BJ (cell line): ENCODE measurements at regions not wholly inside any gene's neighbourhood (a gene's known extent, or its start where the extent isn't known, plus 50 kb on each side); places are given as distances from the start of the nearest gene placed in this dataset.

ENCODE experiments used
- CTCF ChIA-PET: fragments of 350-600 bp; formaldehyde crosslinking; extraction: SDS; loops from one replicate; lab custom pipeline; 2021; ENCODE audit warnings: antibody characterized with exemption, inconsistent platforms; lab: Yijun Ruan, JAX
- POLR2A ChIA-PET: fragments of 300-600 bp; sonication (Branson Sonifier 250); formaldehyde crosslinking; extraction: SDS; loops from one replicate; lab custom pipeline; 2021; ENCODE audit warnings: antibody characterized with exemption; lab: Charles Lee
- DNase-seq: peaks from one replicate; pipeline ENCODE4 v3.0.0-alpha.2; 2011; ENCODE audit warnings: low read depth
- H3K27me3 ChIP-seq: 2 replicates; pipeline ENCODE4 v1.6.0; 2011; ENCODE audit warnings: low read length; ENCODE audit not compliant: control insufficient read depth, insufficient read depth
- H3K36me3 ChIP-seq: 2 replicates; pipeline ENCODE4 v1.5.1; 2011; ENCODE audit warnings: low read length; ENCODE audit not compliant: control insufficient read depth, insufficient read depth
- H3K4me3 ChIP-seq: 2 replicates; pipeline ENCODE4 v1.5.1; 2011; ENCODE audit warnings: low read depth, mild to moderate bottlenecking, control low read depth, low read length
- TF ChIP-seq, protein P1 (sequence below): IDR thresholded peaks from 2 replicates; pipeline ENCODE4 v1.5.1; 2011; ENCODE audit warnings: low read depth, mild to moderate bottlenecking, control low read depth, inconsistent platforms, low read length, moderate library complexity; ENCODE audit not compliant: insufficient read depth

DNA sequence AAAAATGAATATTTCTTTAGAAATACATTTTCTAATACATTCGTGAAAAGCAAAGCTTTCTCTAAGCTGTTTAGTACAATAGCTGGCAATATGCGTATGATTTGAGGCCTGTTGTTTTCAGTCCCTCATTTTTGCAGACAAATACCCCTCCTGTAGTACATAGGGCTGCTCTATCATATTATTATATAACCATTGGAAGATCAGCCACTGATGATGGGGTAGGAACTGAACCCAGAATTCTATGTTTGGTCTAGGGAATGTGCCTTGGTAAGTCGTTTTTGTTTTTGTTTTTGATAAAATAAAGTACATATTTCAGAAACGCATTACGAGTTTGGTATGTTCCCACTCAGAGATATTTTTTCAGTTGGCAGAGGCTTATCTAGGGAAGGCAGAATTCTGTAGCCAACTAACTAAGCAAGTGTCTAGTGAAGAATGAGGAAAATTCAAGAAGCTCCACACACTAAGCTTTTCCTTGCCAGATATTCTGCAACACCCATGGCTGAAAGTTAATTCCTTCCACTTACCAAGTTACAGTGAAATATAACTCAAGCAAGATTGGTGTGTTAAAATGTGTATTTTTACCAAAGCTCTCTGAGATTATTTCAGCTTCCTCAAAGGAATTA lies 656.9 kb upstream of the MIR17HG start:
- POLR2A ChIA-PET = no interaction called here
- TF ChIP-seq, protein P1, sequence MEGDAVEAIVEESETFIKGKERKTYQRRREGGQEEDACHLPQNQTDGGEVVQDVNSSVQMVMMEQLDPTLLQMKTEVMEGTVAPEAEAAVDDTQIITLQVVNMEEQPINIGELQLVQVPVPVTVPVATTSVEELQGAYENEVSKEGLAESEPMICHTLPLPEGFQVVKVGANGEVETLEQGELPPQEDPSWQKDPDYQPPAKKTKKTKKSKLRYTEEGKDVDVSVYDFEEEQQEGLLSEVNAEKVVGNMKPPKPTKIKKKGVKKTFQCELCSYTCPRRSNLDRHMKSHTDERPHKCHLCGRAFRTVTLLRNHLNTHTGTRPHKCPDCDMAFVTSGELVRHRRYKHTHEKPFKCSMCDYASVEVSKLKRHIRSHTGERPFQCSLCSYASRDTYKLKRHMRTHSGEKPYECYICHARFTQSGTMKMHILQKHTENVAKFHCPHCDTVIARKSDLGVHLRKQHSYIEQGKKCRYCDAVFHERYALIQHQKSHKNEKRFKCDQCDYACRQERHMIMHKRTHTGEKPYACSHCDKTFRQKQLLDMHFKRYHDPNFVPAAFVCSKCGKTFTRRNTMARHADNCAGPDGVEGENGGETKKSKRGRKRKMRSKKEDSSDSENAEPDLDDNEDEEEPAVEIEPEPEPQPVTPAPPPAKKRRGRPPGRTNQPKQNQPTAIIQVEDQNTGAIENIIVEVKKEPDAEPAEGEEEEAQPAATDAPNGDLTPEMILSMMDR = no peak
- Histone ChIP-seq H3K27me3 (no peaks in the 10 kb centered on the region), H3K4me3 (no peak overlapping the region), H3K36me3 (no peaks in the 10 kb centered on the region)
- CTCF ChIA-PET = no interaction called here
- no peak for DNase-seq

DNA sequence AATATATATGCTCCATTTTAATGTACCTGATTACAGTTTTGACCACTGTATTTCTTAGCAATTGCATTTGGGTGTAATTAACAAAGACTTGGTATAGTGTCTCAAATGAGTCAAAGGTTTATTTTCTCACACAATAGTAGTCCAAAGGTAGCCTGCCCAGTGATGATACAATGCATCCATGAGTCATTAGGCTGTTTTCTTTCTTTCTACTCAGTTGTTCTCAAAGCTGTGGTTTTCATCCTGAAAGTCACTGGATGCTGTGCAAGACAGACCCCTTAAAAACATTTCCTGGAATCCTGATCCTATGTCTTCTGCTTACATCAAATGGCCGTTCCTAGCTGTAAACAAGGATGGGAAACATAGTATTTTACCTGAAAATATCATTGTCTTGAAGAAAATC lies 651.2 kb upstream of the MIR17HG start:
- POLR2A ChIA-PET = no interaction called here
- H3K27me3 ChIP-seq = no peaks in the 10 kb centered on the region
- DNase-seq = no peak
- no peak overlapping the region for H3K4me3 ChIP-seq
- CTCF ChIA-PET = no interaction called here
- no peaks in the 10 kb centered on the region for H3K36me3 ChIP-seq
- TF ChIP-seq, protein P1 = no peak

DNA sequence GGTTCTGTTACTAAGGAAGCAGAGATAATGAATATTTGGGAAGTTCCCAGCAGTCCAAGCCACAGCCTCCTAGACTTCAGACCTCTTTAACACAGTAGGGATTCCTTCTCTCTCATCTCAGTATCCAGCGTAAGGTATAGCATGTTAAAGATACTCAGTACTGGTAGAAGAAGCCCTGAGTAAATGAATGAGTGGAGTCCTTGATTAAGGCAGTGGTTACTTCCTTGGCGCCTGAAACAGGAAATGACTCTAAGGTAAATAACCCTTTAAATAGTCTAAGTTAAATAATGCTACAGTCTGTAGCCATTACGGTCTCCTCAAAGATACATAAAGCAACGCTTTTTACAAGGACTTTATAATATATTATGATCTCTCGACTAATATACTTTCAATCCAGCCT lies 650.8 kb upstream of the MIR17HG start:
- TF ChIP-seq, protein P1 = no peak
- no peaks in the 10 kb centered on the region for H3K27me3 ChIP-seq
- no peak overlapping the region for H3K4me3 ChIP-seq
- no peak for DNase-seq
- POLR2A ChIA-PET = no interaction called here
- H3K36me3 ChIP-seq = no peaks in the 10 kb centered on the region
- CTCF ChIA-PET = no interaction called here

DNA sequence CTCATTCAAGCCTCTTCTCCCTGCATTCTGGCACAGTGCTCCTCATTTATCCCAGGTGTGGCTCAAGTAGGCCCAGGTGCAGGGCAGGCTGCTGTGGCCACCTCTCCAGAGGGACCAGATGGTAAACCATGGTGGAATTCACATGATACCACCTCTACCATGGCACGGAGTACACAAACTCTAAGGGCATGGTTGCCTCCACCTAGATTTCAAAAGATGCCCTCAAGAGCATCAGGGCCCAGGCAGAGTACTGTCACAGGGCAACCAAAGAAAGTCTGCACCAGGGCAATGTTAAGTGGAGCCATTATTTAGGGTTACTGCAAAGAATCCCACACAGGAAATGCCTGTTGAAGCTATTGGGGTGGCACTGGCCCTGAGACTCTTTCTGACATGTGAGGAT lies 647.1 kb upstream of the MIR17HG start:
- H3K36me3 ChIP-seq = no peaks in the 10 kb centered on the region
- ChIA-PET POLR2A (no interaction called here), CTCF (no interaction called here)
- no peaks in the 10 kb centered on the region for H3K27me3 ChIP-seq
- H3K4me3 ChIP-seq = no peak overlapping the region
- no peak for DNase-seq
- TF ChIP-seq, protein P1 = no peak

DNA sequence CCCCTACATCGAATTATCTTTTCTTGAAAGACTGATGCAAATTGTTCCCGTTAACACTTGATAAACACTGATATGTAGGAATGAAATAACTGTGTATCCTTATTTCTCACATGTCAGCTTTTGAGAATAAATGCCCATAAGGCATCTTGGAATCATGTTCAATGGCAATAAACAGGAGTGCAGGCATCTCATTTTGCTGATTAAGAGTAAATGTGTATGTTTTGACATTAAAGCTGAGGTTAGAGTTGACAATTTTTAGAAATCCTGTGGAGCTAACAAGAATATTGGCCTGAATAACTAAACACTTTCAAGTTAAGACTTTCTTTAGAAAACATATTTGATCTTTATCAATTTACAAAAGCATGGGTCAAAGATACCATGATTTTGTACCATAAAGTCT lies 646.2 kb upstream of the MIR17HG start:
- ChIA-PET POLR2A (no interaction called here), CTCF (no interaction called here)
- no peaks in the 10 kb centered on the region for H3K36me3 ChIP-seq
- TF ChIP-seq, protein P1 = no peak
- H3K27me3 ChIP-seq = no peaks in the 10 kb centered on the region
- no peak overlapping the region for H3K4me3 ChIP-seq
- no peak for DNase-seq
